GM19467 (cell line): ENCODE measurements at regions not wholly inside any gene's neighbourhood (a gene's known extent, or its start where the extent isn't known, plus 50 kb on each side); places are given as distances from the start of the nearest gene placed in this dataset.
"Not testable (repeated sequence)": the region's sequence is repeated elsewhere in the genome, so short reads cannot be mapped to it uniquely, and the experiment has no call there.

Source experiments
- ATAC-seq: cut with Tn5 transposase; IDR thresholded peaks from one replicate; pipeline ENCODE4 v1.9.1; 2021; ENCODE audit warnings: mild to moderate bottlenecking, moderate library complexity; ENCODE audit not compliant: unreplicated experiment

- ATAC-seq = no peak
Measured at GRCh38 chr9:89854715-89855475, 250.1 kb downstream of the GADD45G start.

- ATAC-seq = not testable (repeated sequence)
Measured at GRCh38 chr9:89856296-89856695, 251.5 kb downstream of the GADD45G start.

GRCh38 chr9:89856950-89857349 lies 252.1 kb downstream of the GADD45G start:
- ATAC-seq = not testable (repeated sequence)

GRCh38 chr9:89859842-89860241 lies 255.0 kb downstream of the GADD45G start:
- ATAC-seq = not testable (repeated sequence)

GRCh38 chr9:89861371-89861770 lies 256.6 kb downstream of the GADD45G start:
- ATAC-seq = not testable (repeated sequence)

GRCh38 chr9:89862316-89862715 lies 257.5 kb downstream of the GADD45G start:
- ATAC-seq = no peak

GRCh38 chr9:89863141-89863540 lies 258.3 kb downstream of the GADD45G start:
- no peak for ATAC-seq

GRCh38 chr9:89863837-89864236 lies 259.0 kb downstream of the GADD45G start:
- no peak for ATAC-seq

- no peak for ATAC-seq
Measured at GRCh38 chr9:89864257-89864656, 259.4 kb downstream of the GADD45G start.

GRCh38 chr9:89864731-89865130 lies 259.9 kb downstream of the GADD45G start:
- no peak for ATAC-seq

GRCh38 chr9:89865357-89865756 lies 260.5 kb downstream of the GADD45G start:
- no peak for ATAC-seq

- ATAC-seq = no peak
Measured at GRCh38 chr9:89865981-89866380, 261.2 kb downstream of the GADD45G start.

GRCh38 chr9:89866701-89867100 lies 261.9 kb downstream of the GADD45G start:
- ATAC-seq = no peak

- ATAC-seq = no peak
Measured at GRCh38 chr9:89868100-89868499, 263.3 kb downstream of the GADD45G start.

GRCh38 chr9:89869793-89870580 lies 265.2 kb downstream of the GADD45G start:
- ATAC-seq = no peak

GRCh38 chr9:89871871-89872331 lies 267.1 kb downstream of the GADD45G start:
- ATAC-seq = no peak

GRCh38 chr9:89872426-89872912 lies 267.7 kb downstream of the GADD45G start:
- ATAC-seq = no peak

GRCh38 chr9:89872913-89873707 lies 268.3 kb downstream of the GADD45G start:
- ATAC-seq = no peak

- no peak for ATAC-seq
Measured at GRCh38 chr9:89873801-89874200, 269.0 kb downstream of the GADD45G start.

- no peak for ATAC-seq
Measured at GRCh38 chr9:89874351-89875321, 269.8 kb downstream of the GADD45G start.
